GM12891 (cell line): ENCODE measurements at regions not wholly inside any gene's neighbourhood (a gene's known extent, or its start where the extent isn't known, plus 50 kb on each side); places are given as distances from the start of the nearest gene placed in this dataset.

Source experiments
- POLR2A ChIP-seq: IDR thresholded peaks from 2 replicates; pipeline ENCODE4 v1.6.1; 2011; ENCODE audit warnings: low read depth, low read length, control low read depth
- POLR2AphosphoS5 ChIP-seq: IDR thresholded peaks from 2 replicates; pipeline ENCODE4 v1.6.1; 2011; ENCODE audit warnings: low read depth, low read length, control low read depth
- POU2F2 ChIP-seq: IDR thresholded peaks from 2 replicates; pipeline ENCODE4 v1.6.1; 2011; ENCODE audit warnings: low read depth, mild to moderate bottlenecking, control low read depth, low read length, moderate library complexity
- SPI1 ChIP-seq: IDR thresholded peaks from 2 replicates; pipeline ENCODE4 v1.6.1; 2011; ENCODE audit warnings: low read depth, low read length, control low read depth
- TAF1 ChIP-seq: IDR thresholded peaks from 2 replicates; pipeline ENCODE4 v1.6.1; 2011; ENCODE audit warnings: low read depth, low read length, control low read depth

- TF ChIP-seq SPI1, result no peak
- no peak for TF ChIP-seq POLR2AphosphoS5
- TF ChIP-seq POLR2A, result no peak
- TF ChIP-seq TAF1, result no peak
- no peak for TF ChIP-seq POU2F2
These were observed 624.6 kb downstream of the ZPLD1 start for GRCh38 chr3:103059432-103059831.
